Endothelial cell of umbilical vein (primary cell): ENCODE measurements at regions not wholly inside any gene's neighbourhood (a gene's known extent, or its start where the extent isn't known, plus 50 kb on each side); places are given as distances from the start of the nearest gene placed in this dataset.

ENCODE experiments used
- BruUV-seq: library from RNA; stranded (reverse); fragments of 400-500 nt; replicated peaks from 2 replicates; lab custom pipeline; 2021; lab: Mats Ljungman, UMichigan
- CTCF ChIA-PET: fragments of 300-600, 350-600 bp; sonication (Branson Sonifier 250); formaldehyde crosslinking; loops from one replicate; lab custom pipeline; 2021; ENCODE audit warnings: antibody characterized with exemption, inconsistent platforms; lab: Charles Lee
- POLR2A ChIA-PET: fragments of 300-600, 350-600 bp; sonication (Branson Sonifier 250); formaldehyde crosslinking; loops from one replicate; lab custom pipeline; 2021; ENCODE audit warnings: antibody characterized with exemption, inconsistent platforms; lab: Charles Lee
- DNase-seq: peaks from one replicate; pipeline ENCODE4 v3.0.0-alpha.2; 2011; ENCODE audit warnings: low read depth, low spot score
- FAIRE-seq: peaks from 2 replicates; lab custom pipeline; 2011; peaks lifted over from hg19 to GRCh38; lab: Jason Lieb, UNC
- H2AFZ ChIP-seq: 2 replicates; pipeline ENCODE4 v1.6.0; 2012; ENCODE audit warnings: low read depth, low read length, control low read depth, inconsistent platforms
- H3K27ac ChIP-seq: 2 replicates; pipeline ENCODE4 v1.5.1; 2011; ENCODE audit warnings: low read depth, mild to moderate bottlenecking, control low read depth, low read length, moderate library complexity; ENCODE audit not compliant: insufficient read depth
- H3K27me3 ChIP-seq, 2 experiments: 2 replicates each; pipeline versions ENCODE4 v1.6.0 to v1.6.1; 2011; ENCODE audit warnings: low read length in 2 of 2, mixed read lengths in 1 of 2; ENCODE audit not compliant: control insufficient read depth in 2 of 2, insufficient read depth in 2 of 2
- H3K36me3 ChIP-seq, 2 experiments: 2 replicates in 1 of 2; 3 replicates in 1 of 2; pipeline ENCODE4 v1.5.1; 2011; ENCODE audit warnings: low read length in 2 of 2, mild to moderate bottlenecking in 1 of 2, moderate library complexity in 1 of 2; ENCODE audit not compliant: control insufficient read depth in 2 of 2, insufficient read depth in 2 of 2; ENCODE audit errors: extremely low read depth in 1 of 2
- H3K4me1 ChIP-seq: 3 replicates; pipeline ENCODE4 v1.5.1; 2011; ENCODE audit warnings: mild to moderate bottlenecking, low read length; ENCODE audit not compliant: control insufficient read depth, insufficient read depth; ENCODE audit errors: extremely low read depth
- H3K4me2 ChIP-seq: 2 replicates; pipeline ENCODE4 v1.6.1; 2011; ENCODE audit warnings: low read length, control low read depth, mixed read lengths; ENCODE audit not compliant: insufficient read depth
- H3K4me3 ChIP-seq, 3 experiments: fragments of 200-600 bp in 1 of 3; sonication (generic), shearing (Covaris generic) in 1 of 3; replicated peaks in 1 of 3; 2 replicates each; pipeline ENCODE4 v1.5.1; 2011 to 2016; ENCODE audit warnings: control low read depth in 3 of 3, low read length in 3 of 3, mild to moderate bottlenecking in 2 of 3, inconsistent platforms in 1 of 3, low read depth in 1 of 3, moderate library complexity in 1 of 3; ENCODE audit not compliant: insufficient read depth in 1 of 3
- H3K79me2 ChIP-seq: 2 replicates; pipeline ENCODE4 v1.6.0; 2012; ENCODE audit warnings: low read length, inconsistent platforms; ENCODE audit not compliant: control insufficient read depth, insufficient read depth
- H3K9ac ChIP-seq: replicated peaks from 2 replicates; pipeline ENCODE3; 2011; ENCODE audit warnings: low read length, control low read depth; ENCODE audit not compliant: insufficient read depth; ENCODE audit errors: extremely low read depth
- H3K9me1 ChIP-seq: replicated peaks from 3 replicates; pipeline ENCODE4 v1.6.0; 2011; ENCODE audit warnings: mild to moderate bottlenecking, low read length; ENCODE audit not compliant: control insufficient read depth, insufficient read depth; ENCODE audit errors: extremely low read depth
- H3K9me3 ChIP-seq: replicated peaks from 2 replicates; pipeline ENCODE4 v1.5.1; 2012; ENCODE audit warnings: low read length, inconsistent platforms; ENCODE audit not compliant: control insufficient read depth, insufficient read depth
- H4K20me1 ChIP-seq: replicated peaks from 2 replicates; pipeline ENCODE3; 2011; ENCODE audit warnings: mild to moderate bottlenecking, low read length; ENCODE audit not compliant: control insufficient read depth, insufficient read depth; ENCODE audit errors: extremely low read depth
- CTCF ChIP-seq, 2 donors: IDR thresholded peaks; 1 replicate in 1 of 2; 2 replicates in 1 of 2; pipeline ENCODE4 v1.5.1; 2011; ENCODE audit warnings: low read length in 2 of 2, mild to moderate bottlenecking in 2 of 2, moderate library complexity in 2 of 2, control low read depth in 1 of 2, inconsistent platforms in 1 of 2, low read depth in 1 of 2; ENCODE audit not compliant: insufficient read depth in 1 of 2; ENCODE audit errors: extremely low read depth in 1 of 2
- EZH2 ChIP-seq: IDR thresholded peaks from 2 replicates; pipeline ENCODE4 v1.6.1; 2012; ENCODE audit warnings: borderline replicate concordance, low read depth, mild to moderate bottlenecking, moderate library complexity, low read length, inconsistent platforms; ENCODE audit not compliant: severe bottlenecking
- GATA2 ChIP-seq: IDR thresholded peaks from 2 replicates; pipeline ENCODE4 v1.7.0; 2011; ENCODE audit warnings: low read depth, mild to moderate bottlenecking, moderate library complexity, mixed read lengths, low read length; ENCODE audit not compliant: insufficient read length, insufficient read depth
- JUN ChIP-seq: IDR thresholded peaks from 2 replicates; pipeline ENCODE4 v1.6.1; 2011; ENCODE audit warnings: borderline replicate concordance, low read depth; ENCODE audit not compliant: insufficient read length, insufficient read depth
- MAX ChIP-seq: IDR thresholded peaks from 2 replicates; pipeline ENCODE4 v1.6.1; 2011; ENCODE audit not compliant: insufficient read depth, insufficient read length
- MYC ChIP-seq: IDR thresholded peaks from one replicate; pipeline ENCODE4 v1.6.1; 2011; ENCODE audit warnings: mild to moderate bottlenecking, low read depth, low read length
- POLR2A ChIP-seq: IDR thresholded peaks from 2 replicates; pipeline ENCODE4 v1.6.1; 2012; ENCODE audit warnings: low read depth, mild to moderate bottlenecking, control low read depth, low read length
- dilution Hi-C: fragments of 300-500 bp; cut with MboI; formaldehyde crosslinking; loops from one replicate; pipeline ENCODE4 v1.15.0; 2019; ENCODE audit warnings: low sequenced_read_pairs; ENCODE audit not compliant: extremely low pct_ligation_motif_present
- intact Hi-C: fragments of 100-400 bp; cut with micrococcal nuclease; formaldehyde crosslinking; loops from one replicate; pipeline ENCODE4 v1.10.0; 2022

GRCh38 chrX:96551322-96551872 is 133.2 kb upstream of the DIAPH2 start:
- FAIRE-seq (no peak), DNase-seq (no peak)
- no peak overlapping the region for H3K27ac ChIP-seq
- H2AFZ ChIP-seq: no peak overlapping the region
- intact Hi-C loops: loop anchor here (10.0 kb wide), 1 partner anchor 123 kb away; no protein-coding TSS in a partner anchor
- H3K4me1 ChIP-seq: no peaks in the 10 kb centered on the region
- dilution Hi-C loops: no loop called here
- H3K9ac ChIP-seq: no peak overlapping the region
- no peaks in the 10 kb centered on the region for H4K20me1 ChIP-seq
- H3K9me1 ChIP-seq: no peaks in the 10 kb centered on the region
- no peak overlapping the region for H3K4me3 ChIP-seq
- no TSS peak for BruUV-seq
- no peak overlapping the region for H3K4me2 ChIP-seq
- no peaks in the 10 kb centered on the region for H3K79me2 ChIP-seq
- ChIA-PET POLR2A (no interaction called here), CTCF (no interaction called here)
- no peaks in the 10 kb centered on the region for H3K36me3 ChIP-seq
- H3K9me3 ChIP-seq: no peaks in the 10 kb centered on the region
- TF ChIP-seq GATA2: no peak
- no peak for TF ChIP-seq POLR2A
- no peak for TF ChIP-seq MYC
- TF ChIP-seq JUN: no peak
- no peak for TF ChIP-seq MAX
- no peak for TF ChIP-seq EZH2
- no peak for TF ChIP-seq CTCF (IDR thresholded peaks at IDR 0.05; ENCODE audit: extremely low read depth in 1 of 2, insufficient read depth in 1 of 2, low read depth in 1 of 2, low read length in 2 of 2)
- no peaks in the 10 kb centered on the region for H3K27me3 ChIP-seq
